Right atrium auricular region (tissue), 2 donors: ENCODE measurements at regions not wholly inside any gene's neighbourhood (a gene's known extent, or its start where the extent isn't known, plus 50 kb on each side); places are given as distances from the start of the nearest gene placed in this dataset.

ENCODE experiments used
- DNase-seq: peaks from one replicate; pipeline ENCODE4 v3.0.0-alpha.2; 2019; ENCODE audit warnings: low spot score
- H3K27ac ChIP-seq, 2 donors: fragments of 200-600 bp; sonication (generic); 1 replicate in 1 of 2; 2 replicates in 1 of 2; pipeline ENCODE4 v1.5.1; 2016 to 2019
- H3K27me3 ChIP-seq, 2 donors: fragments of 200-600 bp; sonication (generic); one replicate each; pipeline versions ENCODE4 v1.5.1 to v1.6.0; 2017 to 2019
- H3K36me3 ChIP-seq: fragments of 200-600 bp; sonication (generic); one replicate; pipeline ENCODE4 v1.5.1; 2016
- H3K4me1 ChIP-seq, 2 donors: fragments of 200-600 bp; sonication (generic); one replicate each; pipeline versions ENCODE4 v1.5.1 to v1.6.0; 2017 to 2019
- H3K4me3 ChIP-seq, 2 donors: fragments of 200-600 bp; sonication (generic); 1 replicate in 1 of 2; 2 replicates in 1 of 2; pipeline ENCODE4 v1.5.1; 2017 to 2019; ENCODE audit warnings: mild to moderate bottlenecking in 1 of 2, moderate library complexity in 1 of 2
- H3K9me3 ChIP-seq, 2 donors: fragments of 200-600 bp; sonication (generic); one replicate each; pipeline ENCODE4 v1.5.1; 2019
- CTCF ChIP-seq, 2 donors: fragments of 200-600 bp; sonication (generic); IDR thresholded peaks; one replicate each; pipeline ENCODE4 v1.5.1; 2019; ENCODE audit warnings: antibody characterized with exemption in 2 of 2

GRCh38 chr15:39266890-39267289, 314.0 kb upstream of the THBS1 start:
- Histone ChIP-seq H3K4me3 (no peak overlapping the region), H3K27ac (no peak overlapping the region), H3K27me3 (no peaks in the 10 kb centered on the region), H3K4me1 (no peaks in the 10 kb centered on the region), H3K36me3 (no peaks in the 10 kb centered on the region), H3K9me3 (no peaks in the 10 kb centered on the region)
- DNase-seq, result no peak
- TF ChIP-seq CTCF (IDR thresholded peaks at IDR 0.05), result no peak

GRCh38 chr15:39267685-39268084, 313.2 kb upstream of the THBS1 start:
- H3K27ac ChIP-seq, result no peak overlapping the region
- DNase-seq, result no peak
- H3K27me3 ChIP-seq, result no peaks in the 10 kb centered on the region
- H3K4me1 ChIP-seq, result no peaks in the 10 kb centered on the region
- no peaks in the 10 kb centered on the region for H3K9me3 ChIP-seq
- no peak overlapping the region for H3K4me3 ChIP-seq
- H3K36me3 ChIP-seq, result no peaks in the 10 kb centered on the region
- TF ChIP-seq CTCF (IDR thresholded peaks at IDR 0.05), result no peak

GRCh38 chr15:39269352-39269751, 311.5 kb upstream of the THBS1 start:
- no peak overlapping the region for H3K4me3 ChIP-seq
- no peak overlapping the region for H3K27ac ChIP-seq
- no peak for TF ChIP-seq CTCF (IDR thresholded peaks at IDR 0.05)
- H3K27me3 ChIP-seq, result no peaks in the 10 kb centered on the region
- H3K9me3 ChIP-seq, result no peaks in the 10 kb centered on the region
- H3K36me3 ChIP-seq, result no peaks in the 10 kb centered on the region
- no peak for DNase-seq
- no peaks in the 10 kb centered on the region for H3K4me1 ChIP-seq

GRCh38 chr15:39269821-39270220, 311.1 kb upstream of the THBS1 start:
- TF ChIP-seq CTCF (IDR thresholded peaks at IDR 0.05), result no peak
- Histone ChIP-seq H3K27me3 (no peaks in the 10 kb centered on the region), H3K27ac (no peak overlapping the region), H3K9me3 (no peaks in the 10 kb centered on the region), H3K36me3 (no peaks in the 10 kb centered on the region), H3K4me3 (no peak overlapping the region), H3K4me1 (no peaks in the 10 kb centered on the region)
- no peak for DNase-seq

GRCh38 chr15:39270221-39270855, 310.5 kb upstream of the THBS1 start:
- no peak for TF ChIP-seq CTCF (IDR thresholded peaks at IDR 0.05)
- no peaks in the 10 kb centered on the region for H3K9me3 ChIP-seq
- H3K27me3 ChIP-seq, result no peaks in the 10 kb centered on the region
- no peaks in the 10 kb centered on the region for H3K4me1 ChIP-seq
- no peak overlapping the region for H3K4me3 ChIP-seq
- no peak for DNase-seq
- no peaks in the 10 kb centered on the region for H3K36me3 ChIP-seq
- H3K27ac ChIP-seq, result no peak overlapping the region

GRCh38 chr15:39270934-39271333, 309.9 kb upstream of the THBS1 start:
- no peak for DNase-seq
- Histone ChIP-seq H3K4me1 (no peaks in the 10 kb centered on the region), H3K27me3 (no peaks in the 10 kb centered on the region), H3K27ac (no peak overlapping the region), H3K36me3 (no peaks in the 10 kb centered on the region), H3K9me3 (no peaks in the 10 kb centered on the region), H3K4me3 (no peak overlapping the region)
- TF ChIP-seq CTCF (IDR thresholded peaks at IDR 0.05), result no peak
